SK-N-SH (cell line): ENCODE measurements at regions not wholly inside any gene's neighbourhood (a gene's known extent, or its start where the extent isn't known, plus 50 kb on each side); places are given as distances from the start of the nearest gene placed in this dataset.

ENCODE experiments used
- NFIC ChIP-seq: IDR thresholded peaks from 2 replicates; pipeline ENCODE4 v1.4.0; 2012; ENCODE audit warnings: borderline replicate concordance
- RAD21 ChIP-seq: IDR thresholded peaks from 2 replicates; pipeline ENCODE4 v1.6.1; 2012; ENCODE audit warnings: mild to moderate bottlenecking, low read length
- SMC3 ChIP-seq: IDR thresholded peaks from 2 replicates; pipeline ENCODE4 v1.6.1; 2012; ENCODE audit warnings: low read depth, low read length, improper control_type of control experiment
- TEAD4 ChIP-seq: IDR thresholded peaks from 2 replicates; pipeline ENCODE4 v1.4.0; 2012; ENCODE audit warnings: mild to moderate bottlenecking, borderline replicate concordance; ENCODE audit not compliant: insufficient read depth
- TF ChIP-seq, protein P1 (sequence below): fragments of 200-600 bp; sonication (generic); IDR thresholded peaks from 2 replicates; pipeline ENCODE4 v1.6.1; 2017; ENCODE audit warnings: antibody characterized with exemption, mild to moderate bottlenecking, moderate library complexity
- TF ChIP-seq, protein P2 (sequence below): fragments of 150-350 bp; IDR thresholded peaks from 2 replicates; pipeline ENCODE4 v1.6.1; 2016; ENCODE audit warnings: mild to moderate bottlenecking, low read depth, low read length

DNA sequence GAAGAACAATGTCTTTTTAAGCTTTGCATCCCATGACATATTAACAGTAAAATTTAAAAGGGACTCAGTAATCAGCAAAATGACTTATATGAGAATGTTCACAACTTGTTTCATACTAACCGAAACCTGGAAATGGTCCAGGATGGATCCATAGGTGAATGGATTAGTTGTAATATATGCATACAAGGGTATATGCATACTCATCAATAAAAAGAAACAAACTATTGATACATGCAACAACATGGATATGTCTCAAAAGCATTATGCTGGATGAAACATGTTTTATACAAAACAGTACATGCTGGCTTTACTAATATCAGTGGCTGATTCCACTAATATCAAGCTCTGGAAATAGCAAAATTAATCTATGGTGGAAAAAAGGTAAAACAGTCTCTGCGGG lies 108.5 kb upstream of the HIVEP1 start:
- TF ChIP-seq, protein P1, sequence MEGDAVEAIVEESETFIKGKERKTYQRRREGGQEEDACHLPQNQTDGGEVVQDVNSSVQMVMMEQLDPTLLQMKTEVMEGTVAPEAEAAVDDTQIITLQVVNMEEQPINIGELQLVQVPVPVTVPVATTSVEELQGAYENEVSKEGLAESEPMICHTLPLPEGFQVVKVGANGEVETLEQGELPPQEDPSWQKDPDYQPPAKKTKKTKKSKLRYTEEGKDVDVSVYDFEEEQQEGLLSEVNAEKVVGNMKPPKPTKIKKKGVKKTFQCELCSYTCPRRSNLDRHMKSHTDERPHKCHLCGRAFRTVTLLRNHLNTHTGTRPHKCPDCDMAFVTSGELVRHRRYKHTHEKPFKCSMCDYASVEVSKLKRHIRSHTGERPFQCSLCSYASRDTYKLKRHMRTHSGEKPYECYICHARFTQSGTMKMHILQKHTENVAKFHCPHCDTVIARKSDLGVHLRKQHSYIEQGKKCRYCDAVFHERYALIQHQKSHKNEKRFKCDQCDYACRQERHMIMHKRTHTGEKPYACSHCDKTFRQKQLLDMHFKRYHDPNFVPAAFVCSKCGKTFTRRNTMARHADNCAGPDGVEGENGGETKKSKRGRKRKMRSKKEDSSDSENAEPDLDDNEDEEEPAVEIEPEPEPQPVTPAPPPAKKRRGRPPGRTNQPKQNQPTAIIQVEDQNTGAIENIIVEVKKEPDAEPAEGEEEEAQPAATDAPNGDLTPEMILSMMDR: no peak
- no peak for TF ChIP-seq SMC3
- TF ChIP-seq TEAD4: no peak
- no peak for TF ChIP-seq RAD21
- TF ChIP-seq, protein P2, sequence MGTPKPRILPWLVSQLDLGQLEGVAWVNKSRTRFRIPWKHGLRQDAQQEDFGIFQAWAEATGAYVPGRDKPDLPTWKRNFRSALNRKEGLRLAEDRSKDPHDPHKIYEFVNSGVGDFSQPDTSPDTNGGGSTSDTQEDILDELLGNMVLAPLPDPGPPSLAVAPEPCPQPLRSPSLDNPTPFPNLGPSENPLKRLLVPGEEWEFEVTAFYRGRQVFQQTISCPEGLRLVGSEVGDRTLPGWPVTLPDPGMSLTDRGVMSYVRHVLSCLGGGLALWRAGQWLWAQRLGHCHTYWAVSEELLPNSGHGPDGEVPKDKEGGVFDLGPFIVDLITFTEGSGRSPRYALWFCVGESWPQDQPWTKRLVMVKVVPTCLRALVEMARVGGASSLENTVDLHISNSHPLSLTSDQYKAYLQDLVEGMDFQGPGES: no peak
- TF ChIP-seq NFIC: no peak
